Cardiac fibroblast (primary cell): ENCODE measurements at regions not wholly inside any gene's neighbourhood (a gene's known extent, or its start where the extent isn't known, plus 50 kb on each side); places are given as distances from the start of the nearest gene placed in this dataset.

Experiments
- DNase-seq, 2 donors: peaks; one replicate each; pipeline versions ENCODE4 v3.0.0 to v3.0.0-alpha.2; 2010; ENCODE audit warnings: low read depth in 2 of 2
- H3K4me3 ChIP-seq, 2 donors: replicated peaks in 1 of 2; 1 replicate in 1 of 2; 2 replicates in 1 of 2; pipeline ENCODE4 v1.5.1; 2011; ENCODE audit warnings: low read depth in 2 of 2, low read length in 2 of 2, mild to moderate bottlenecking in 2 of 2, moderate library complexity in 1 of 2
- CTCF ChIP-seq: IDR thresholded peaks from one replicate; pipeline ENCODE4 v1.5.1; 2011; ENCODE audit warnings: low read depth, mild to moderate bottlenecking, low read length, inconsistent platforms

- no peak for TF ChIP-seq CTCF
- DNase-seq: no peak
- H3K4me3 ChIP-seq: no peak overlapping the region
Measured at GRCh38 chr6:168134560-168135201, 55.7 kb upstream of the FRMD1 start.

- H3K4me3 ChIP-seq: no peak overlapping the region
- TF ChIP-seq CTCF: no peak
- DNase-seq: no peak
Measured at GRCh38 chr6:168133687-168134559, 54.9 kb upstream of the FRMD1 start.

DNA sequence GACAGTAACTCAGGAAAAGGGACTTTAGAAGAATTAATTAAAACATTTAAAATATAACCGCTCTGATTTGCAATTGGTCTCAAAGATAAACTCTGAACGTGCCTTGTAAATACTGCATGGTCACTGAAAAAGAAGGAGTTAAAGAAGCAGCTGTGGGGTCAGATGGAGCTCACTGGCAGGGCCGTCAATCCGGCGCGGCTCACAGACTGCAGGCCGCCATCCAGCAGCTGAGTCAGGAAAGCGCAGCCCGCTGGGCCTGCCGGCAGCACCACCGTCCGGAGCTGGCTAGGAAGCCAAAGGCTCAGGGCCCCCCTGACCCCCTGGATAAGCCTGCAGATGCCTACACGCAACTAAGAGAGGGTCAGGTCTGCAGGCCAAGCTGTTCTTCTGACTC, 54.2 kb upstream of the FRMD1 start:
- DNase-seq: peak; percentile 54 to 55
- no peak for TF ChIP-seq CTCF
- peak overlapping the region in 1 of 2 donors; percentile 35 for H3K4me3 ChIP-seq

GRCh38 chr6:168132531-168133167, 53.6 kb upstream of the FRMD1 start:
- peak; percentile 53 for TF ChIP-seq CTCF
- H3K4me3 ChIP-seq: peak overlapping the region in 1 of 2 donors; percentile 24
- peak; percentile 64 to 78 for DNase-seq

DNA sequence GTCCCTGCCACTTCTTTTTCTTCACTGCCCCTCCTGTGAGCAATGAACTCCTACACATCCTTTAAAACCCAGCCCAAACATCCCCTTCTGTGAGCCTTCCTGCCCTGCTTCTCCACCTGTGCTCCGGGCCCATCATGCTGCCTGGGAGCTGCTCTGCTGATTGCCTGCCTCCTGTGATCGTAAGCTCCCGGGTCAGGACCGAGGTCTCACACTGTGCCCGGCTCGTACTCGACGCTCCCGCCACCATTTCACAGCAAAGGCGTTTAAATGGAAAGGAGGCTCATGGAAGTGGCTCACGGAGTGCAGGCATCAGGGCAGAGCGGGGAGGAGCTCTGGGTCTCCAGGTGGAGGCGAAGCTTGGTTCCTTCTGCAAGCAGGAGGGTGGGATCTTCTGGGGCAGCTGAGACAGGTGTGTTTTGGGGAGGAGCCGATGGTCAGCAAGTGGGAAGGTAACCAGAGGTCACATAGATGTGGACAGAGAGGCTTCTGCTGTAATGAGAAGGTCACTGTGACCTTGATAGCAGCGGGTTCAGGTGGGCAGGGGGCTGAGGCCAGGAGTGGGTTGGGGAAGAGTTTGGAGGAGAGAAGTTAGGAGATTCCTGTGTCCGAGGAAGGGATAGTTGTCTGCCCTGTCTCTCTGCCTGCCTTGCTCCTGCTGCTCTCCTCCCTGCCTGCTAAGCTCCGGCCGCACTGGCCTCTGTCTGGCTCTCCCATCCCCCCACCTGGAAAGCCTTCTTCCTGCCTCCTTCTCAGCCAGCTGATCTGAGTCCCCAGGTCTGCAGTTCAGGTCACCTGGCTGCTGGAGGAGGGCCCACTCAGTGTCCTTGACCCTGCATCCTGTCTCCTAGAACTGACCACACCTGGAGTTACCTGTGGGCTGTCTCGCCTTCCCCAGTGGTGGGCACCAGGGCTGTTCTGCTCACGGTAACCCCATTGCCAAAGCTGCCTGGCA, 52.7 kb upstream of the FRMD1 start:
- no peak overlapping the region for H3K4me3 ChIP-seq
- DNase-seq: no peak
- TF ChIP-seq CTCF: no peak
